H1 (cell line): ENCODE measurements at regions not wholly inside any gene's neighbourhood (a gene's known extent, or its start where the extent isn't known, plus 50 kb on each side); places are given as distances from the start of the nearest gene placed in this dataset.

Experiments
- ATF2 ChIP-seq: IDR thresholded peaks from 2 replicates; pipeline ENCODE4 v1.6.1; 2012; ENCODE audit warnings: low read length, inconsistent platforms
- CHD1 ChIP-seq: IDR thresholded peaks from 2 replicates; pipeline ENCODE4 v1.6.1; 2012; ENCODE audit warnings: low read depth, low read length, improper control_type of control experiment
- EGR1 ChIP-seq: IDR thresholded peaks from 2 replicates; pipeline ENCODE4 v1.6.1; 2011; ENCODE audit warnings: low read depth, low read length, borderline replicate concordance
- GTF2F1 ChIP-seq: IDR thresholded peaks from 2 replicates; pipeline ENCODE4 v1.6.1; 2012; ENCODE audit warnings: low read depth, low read length, improper control_type of control experiment, borderline replicate concordance
- KDM5A ChIP-seq: fragments of 200-600 bp; IDR thresholded peaks from 2 replicates; pipeline ENCODE4 v1.7.1; 2012; ENCODE audit warnings: mild to moderate bottlenecking, low read length, inconsistent platforms, mixed read lengths
- NANOG ChIP-seq: IDR thresholded peaks from 2 replicates; pipeline ENCODE4 v1.6.1; 2011; ENCODE audit warnings: low read length, low read depth, mild to moderate bottlenecking, inconsistent platforms; ENCODE audit not compliant: insufficient read depth, poor library complexity, severe bottlenecking
- POLR2AphosphoS5 ChIP-seq: IDR thresholded peaks from 2 replicates; pipeline ENCODE4 v1.6.1; 2011; ENCODE audit warnings: low read depth, low read length
- POU5F1 ChIP-seq: IDR thresholded peaks from 2 replicates; pipeline ENCODE4 v1.6.1; 2011; ENCODE audit warnings: low read depth, mild to moderate bottlenecking, low read length, moderate library complexity
- RNF2 ChIP-seq: fragments of 200-900, 300-1000 bp; sonication (generic); IDR thresholded peaks from 2 replicates; pipeline ENCODE4 v1.7.1; 2016; ENCODE audit warnings: borderline replicate concordance, low read depth, mild to moderate bottlenecking, antibody characterized with exemption, low read length; ENCODE audit not compliant: poor library complexity, severe bottlenecking; ENCODE audit errors: missing control alignments
- SIX5 ChIP-seq: IDR thresholded peaks from 2 replicates; pipeline ENCODE4 v1.6.1; 2011; ENCODE audit warnings: mild to moderate bottlenecking, low read depth, low read length

- no peak for TF ChIP-seq EGR1
- no peak for TF ChIP-seq GTF2F1
- TF ChIP-seq POU5F1 = no peak
- no peak for TF ChIP-seq NANOG
- no peak for TF ChIP-seq SIX5
- no peak for TF ChIP-seq KDM5A
- TF ChIP-seq ATF2 = no peak
- TF ChIP-seq CHD1 = no peak
- TF ChIP-seq RNF2 = no peak
- TF ChIP-seq POLR2AphosphoS5 = no peak
Measured at GRCh38 chrX:81875800-81876199, 673.9 kb downstream of the SH3BGRL start (continued).
